GM21786 (cell line): ENCODE measurements at regions not wholly inside any gene's neighbourhood (a gene's known extent, or its start where the extent isn't known, plus 50 kb on each side); places are given as distances from the start of the nearest gene placed in this dataset.
"Not testable (repeated sequence)": the region's sequence is repeated elsewhere in the genome, so short reads cannot be mapped to it uniquely, and the experiment has no call there.

ENCODE experiments used
- ATAC-seq: cut with Tn5 transposase; IDR thresholded peaks from one replicate; pipeline ENCODE4 v1.9.1; 2021; ENCODE audit not compliant: unreplicated experiment

DNA sequence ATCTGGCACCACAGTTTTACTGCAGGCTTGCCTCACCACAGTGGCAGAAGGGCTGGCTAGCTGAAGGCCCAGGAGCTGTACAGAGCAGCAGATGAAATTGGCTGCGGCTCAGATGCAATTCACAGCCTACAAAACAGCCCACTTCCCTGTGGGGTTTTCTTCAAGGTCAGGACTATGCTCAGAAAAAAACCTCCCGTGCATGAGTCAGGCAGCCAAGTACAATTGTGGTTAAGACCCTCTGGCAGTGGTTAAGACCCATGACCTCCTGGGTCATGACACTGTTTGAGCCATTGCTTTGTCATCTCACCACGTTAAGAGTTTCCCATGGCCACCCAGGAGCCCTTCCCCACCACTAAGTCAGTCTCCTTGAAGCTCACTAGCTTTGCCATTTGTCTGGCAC is 276.3 kb downstream of the HNRNPD start:
- no peak for ATAC-seq

DNA sequence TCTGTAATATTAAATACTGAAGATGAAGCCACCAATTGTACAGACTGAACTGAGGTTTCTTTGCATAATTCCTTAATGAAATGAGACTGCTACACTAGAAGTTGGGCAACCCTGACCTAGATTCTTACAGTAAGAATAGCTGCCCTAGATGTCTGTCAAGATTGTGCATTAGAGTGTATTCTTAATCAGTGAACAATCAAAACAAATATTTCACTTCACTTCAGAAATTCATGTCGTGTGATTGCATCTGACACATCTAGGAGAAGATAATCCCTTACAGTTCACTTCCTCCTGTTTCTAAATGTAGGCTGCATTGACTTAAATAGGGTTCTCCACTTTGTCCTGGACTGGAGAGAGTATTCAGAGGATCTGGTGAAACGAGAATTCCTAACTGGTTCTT is 283.1 kb downstream of the HNRNPD start:
- no peak for ATAC-seq

DNA sequence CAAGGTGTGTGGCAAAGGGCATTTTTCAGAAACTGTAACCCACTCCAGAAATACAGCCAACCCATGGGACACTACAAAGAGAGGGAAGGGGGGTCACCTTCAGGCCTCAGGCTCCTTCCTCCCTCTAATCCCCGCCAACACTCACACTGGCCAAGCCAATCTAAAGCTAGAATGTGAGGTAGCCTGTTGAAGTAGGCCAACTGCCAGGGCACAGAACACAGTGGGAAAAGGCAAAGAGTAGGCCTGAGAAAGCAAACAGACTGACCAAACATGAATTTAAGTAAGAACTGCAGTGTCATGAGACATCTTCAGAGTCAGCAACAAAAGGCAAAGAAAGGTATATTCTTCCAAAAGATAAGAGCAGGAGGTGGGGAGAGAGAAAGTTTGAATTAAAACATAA is 289.0 kb downstream of the HNRNPD start:
- no peak for ATAC-seq

DNA sequence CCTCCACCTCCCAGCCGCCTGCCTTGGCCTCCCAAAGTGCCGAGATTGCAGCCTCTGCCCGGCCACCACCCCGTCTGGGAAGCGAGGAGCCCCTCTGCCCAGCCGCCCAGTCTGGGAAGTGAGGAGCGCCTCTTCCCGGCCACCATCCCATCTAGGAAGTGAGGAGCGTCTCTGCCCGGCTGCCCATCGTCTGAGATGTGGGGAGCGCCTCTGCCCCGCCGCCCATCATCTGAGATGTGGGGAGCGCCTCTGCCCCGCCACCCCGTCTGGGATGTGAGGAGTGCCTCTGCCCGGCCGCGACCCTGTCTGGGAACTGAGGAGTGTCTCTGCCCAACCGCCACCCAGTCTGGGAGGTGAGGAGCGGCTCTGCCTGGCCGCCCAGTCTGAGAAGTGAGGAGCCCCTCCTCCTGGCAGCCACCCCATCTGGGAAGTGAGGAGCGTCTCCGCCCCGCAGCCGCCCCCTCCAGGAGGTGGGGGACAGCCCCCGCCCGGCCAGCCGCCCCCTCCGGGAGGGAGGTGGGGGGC is 296.3 kb downstream of the HNRNPD start:
- not testable (repeated sequence) for ATAC-seq

DNA sequence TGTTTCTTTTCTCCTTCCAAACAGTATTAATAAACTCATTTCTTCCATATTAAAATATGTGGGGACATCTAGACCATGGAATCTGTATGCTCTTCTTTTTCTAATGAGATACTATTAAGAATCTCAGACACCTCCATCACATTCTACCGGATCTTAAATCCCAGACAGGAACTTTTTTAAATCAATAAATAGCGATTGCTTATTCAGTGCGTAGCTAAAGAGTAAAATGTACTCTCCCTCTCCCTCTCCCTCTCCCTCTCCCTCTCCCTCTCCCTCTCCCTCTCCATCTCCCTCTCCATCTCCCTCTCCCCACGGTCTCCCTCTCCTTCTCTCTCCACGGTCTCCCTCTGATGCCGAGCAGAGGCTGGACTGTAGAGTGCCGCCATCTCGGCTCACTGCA is 297.0 kb downstream of the HNRNPD start:
- no peak for ATAC-seq

DNA sequence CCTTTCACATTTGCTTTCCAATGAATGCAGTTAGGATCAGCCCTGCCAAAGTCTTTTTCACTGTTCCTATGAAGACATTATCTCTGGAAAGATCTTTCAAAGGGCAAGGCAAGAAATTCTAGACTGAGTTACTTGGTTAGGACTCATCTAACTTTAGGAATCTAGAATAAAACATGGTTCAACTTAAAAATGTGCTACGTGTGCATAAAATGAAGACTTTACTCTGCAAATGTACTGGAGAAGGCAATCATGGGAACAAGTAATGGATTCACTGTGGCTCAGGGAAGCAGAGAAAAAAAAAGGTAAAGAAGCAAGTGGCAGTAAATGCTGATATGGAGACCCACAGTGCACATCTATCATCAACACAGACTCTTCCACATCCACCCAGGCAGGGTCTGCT is 297.4 kb downstream of the HNRNPD start:
- ATAC-seq, result no peak

DNA sequence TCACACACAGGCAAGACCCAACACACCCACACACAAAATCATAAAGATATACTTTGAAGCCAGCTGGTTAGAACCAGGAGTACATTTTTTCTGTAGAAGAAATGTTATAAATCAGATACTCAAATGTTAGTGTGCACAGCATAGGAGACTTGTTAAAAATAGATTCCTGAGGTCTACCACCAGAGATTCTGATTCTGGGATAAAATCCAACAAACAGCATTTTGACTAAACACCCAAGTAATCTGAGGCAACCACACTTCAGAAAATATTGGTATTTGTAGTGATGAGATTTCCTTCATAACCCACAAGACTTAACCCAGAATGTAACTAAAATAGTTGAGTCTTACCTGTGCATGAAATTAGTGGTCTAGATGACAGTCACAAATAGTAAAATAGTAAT is 301.8 kb downstream of the HNRNPD start:
- no peak for ATAC-seq

DNA sequence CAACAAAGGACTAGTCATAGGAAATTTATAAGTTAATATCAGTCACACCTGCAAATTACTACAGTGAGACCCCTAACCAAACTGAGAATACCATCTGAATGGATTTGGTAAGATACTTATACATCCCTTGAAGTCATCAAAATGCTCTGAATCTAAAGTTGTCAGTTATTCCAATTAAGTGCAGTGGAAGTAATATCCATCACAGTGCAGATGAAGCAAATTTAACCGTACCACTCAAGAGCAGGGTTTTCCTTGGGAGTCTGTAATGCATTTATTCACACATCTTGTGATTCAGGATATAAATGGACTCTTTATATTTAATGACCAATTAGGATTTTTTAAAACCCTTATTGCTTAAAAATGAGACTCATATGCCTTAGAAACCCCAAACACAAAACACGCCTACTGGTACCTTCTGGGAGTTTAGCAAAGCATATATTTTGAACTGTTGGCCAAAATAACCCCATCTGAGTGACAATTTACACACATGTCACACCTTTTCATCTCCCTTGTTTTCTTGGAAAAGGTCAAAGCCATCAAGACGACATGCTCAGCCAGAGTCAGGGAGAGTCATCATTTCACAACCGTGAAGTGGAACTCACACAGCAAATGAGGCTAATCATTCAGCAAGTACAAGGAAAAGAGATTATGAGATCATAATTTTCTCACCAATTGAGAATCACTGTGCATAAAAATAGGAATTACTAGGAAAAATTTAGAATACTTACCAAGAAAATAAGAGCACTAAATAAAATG is 303.7 kb downstream of the HNRNPD start:
- no peak for ATAC-seq

DNA sequence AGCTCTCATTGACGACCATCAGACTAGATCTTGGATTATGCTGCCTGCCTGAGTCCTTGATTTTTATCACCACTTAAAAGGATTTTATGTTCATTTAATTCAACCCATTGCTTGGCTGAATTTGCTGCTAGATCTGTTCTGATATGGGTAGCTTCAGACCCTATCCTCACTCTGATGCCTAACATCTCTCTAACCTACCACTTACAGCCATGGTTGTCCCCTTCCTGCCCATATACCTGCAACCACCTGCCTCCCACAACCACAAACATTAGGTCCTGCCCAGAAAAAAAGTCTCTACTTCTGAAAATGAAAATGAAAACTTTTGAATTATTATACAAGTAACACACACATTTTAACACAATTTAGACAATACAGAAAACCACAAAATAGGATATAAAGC is 310.8 kb downstream of the HNRNPD start:
- ATAC-seq, result no peak

DNA sequence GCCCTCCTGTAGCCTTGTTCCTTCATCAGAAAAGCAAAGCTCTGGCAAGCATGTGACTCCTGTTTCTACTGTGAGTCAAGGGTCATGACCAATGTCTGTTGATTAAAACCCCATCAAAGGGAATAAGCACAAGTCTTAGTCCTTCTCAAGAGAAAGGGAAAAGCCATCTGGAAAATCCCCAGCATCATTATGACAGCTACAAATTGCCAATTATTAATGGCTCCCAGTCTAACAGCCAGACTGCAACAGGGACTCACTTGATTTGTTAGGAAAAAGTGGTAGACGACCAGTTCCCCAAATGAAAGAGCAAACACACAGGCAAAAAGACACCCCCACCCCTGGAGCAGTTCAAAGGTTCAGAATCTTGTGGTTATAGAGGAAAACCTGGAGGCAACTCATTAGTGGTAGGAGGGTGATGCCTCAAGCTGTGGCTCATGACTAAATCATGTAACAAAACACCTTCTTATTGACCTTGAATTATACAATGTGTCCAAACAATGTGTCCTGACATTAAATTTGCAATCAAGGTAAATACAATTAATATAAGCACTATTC is 315.7 kb downstream of the HNRNPD start:
- no peak for ATAC-seq

DNA sequence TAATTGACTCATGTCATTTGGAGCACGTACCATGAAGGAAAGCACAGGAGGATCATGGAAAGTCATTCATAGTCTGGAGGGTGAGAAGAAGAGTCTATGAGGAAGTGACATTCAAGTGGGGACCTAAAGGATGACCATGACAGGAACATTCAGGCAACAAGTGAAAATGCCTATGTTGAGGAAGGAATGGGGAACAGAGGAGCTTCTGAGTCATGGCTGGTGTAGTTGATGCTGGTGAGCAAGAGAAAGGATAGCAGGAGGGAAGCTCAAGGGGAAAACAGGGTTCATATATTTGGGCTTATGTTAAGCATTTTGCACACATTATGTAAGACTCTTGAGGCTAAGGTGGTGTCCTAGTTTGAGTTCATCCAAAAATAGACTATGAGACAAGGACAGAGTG is 318.6 kb downstream of the HNRNPD start:
- ATAC-seq, result no peak

DNA sequence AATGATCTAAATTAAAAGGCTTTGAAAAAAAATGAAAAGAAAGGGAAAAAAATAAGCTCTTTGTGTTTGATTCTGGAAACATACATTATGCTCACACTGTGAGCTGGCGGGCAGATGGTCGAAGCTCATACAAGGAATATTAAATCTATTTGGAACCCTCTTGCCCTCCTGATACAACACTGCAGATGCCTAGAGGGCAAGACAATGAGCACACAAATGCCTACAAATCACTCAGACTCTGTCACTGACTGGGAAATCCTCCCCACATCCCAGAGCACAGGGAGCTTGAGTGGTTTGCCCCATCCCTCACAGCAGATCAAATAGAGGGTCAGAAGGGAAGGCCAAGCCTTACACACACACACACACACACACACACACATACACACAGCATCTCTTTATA is 320.4 kb downstream of the HNRNPD start:
- no peak for ATAC-seq

DNA sequence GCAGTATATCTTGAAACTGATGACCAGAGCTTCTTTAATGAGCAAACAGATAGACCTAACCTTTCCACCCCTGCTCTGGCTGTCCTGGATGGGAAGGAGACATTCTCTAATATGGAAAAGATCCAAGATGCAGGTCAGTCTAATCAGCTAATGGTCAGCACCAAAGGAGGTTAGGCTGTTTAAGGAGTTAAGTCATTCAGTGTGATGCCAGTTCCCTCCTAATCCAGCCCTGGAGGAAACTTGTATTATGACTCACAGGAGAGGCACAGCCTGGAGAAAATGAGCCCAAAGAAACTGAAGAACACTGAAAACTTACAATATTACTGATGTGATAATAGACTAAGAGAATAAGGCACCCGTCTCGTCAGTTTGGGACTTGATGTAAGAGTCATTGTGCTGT is 323.0 kb downstream of the HNRNPD start:
- no peak for ATAC-seq

DNA sequence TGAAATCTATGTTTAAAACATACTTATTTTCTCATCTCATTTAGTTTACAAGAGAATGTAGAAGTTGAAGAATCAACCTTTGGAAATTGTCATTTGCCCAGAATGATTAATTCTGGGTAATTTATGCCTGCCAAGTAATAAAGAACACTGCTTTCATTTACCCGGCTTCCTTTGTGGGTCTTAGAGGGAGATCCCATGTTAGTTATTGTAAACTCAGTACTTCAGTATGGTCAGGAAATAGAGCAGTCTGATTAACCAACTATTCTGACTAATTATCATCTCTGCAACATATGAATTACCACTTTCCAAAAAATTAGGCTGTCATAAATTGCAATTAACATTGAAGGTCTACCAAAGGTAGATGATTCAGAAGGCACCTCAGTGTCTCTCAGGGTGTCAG is 324.5 kb downstream of the HNRNPD start:
- ATAC-seq, result no peak

DNA sequence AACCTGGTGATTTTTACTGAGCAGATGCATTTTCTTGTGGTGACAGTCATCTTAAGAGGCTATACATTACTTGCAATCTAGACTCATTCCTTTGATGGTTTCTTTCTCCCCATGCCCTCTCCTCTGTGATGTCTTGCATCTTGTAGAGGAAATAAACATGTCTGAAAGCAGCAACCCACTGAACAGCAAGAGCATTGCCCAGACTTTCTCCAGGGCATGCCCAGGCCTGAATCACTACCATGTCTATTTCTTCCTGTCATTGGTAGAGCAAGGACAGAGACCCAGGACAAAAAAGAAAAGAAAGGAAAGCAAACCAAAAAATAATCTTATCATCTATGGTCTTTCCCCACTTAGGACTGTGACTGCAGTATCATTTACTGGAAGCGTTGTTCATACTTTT is 326.1 kb downstream of the HNRNPD start:
- no peak for ATAC-seq

DNA sequence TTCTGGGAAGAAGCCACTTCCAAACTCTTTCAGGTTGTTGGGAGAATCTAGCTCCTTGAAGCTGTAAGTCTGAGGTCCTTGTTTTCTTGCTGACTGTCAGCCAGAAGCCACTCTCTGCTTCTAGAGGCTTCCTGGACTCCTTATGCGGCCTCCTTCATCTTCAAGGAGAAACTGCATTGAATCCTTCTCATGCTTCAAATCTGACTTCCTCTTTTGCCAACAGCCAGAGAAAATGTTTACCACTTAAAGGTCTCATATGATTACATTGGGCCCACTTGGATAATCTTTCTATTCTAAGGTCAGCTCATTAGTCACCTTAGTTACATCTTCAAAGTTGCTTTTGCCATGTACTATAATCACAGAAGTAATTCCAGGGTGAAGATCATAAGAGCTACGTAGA is 327.0 kb downstream of the HNRNPD start:
- no peak for ATAC-seq

DNA sequence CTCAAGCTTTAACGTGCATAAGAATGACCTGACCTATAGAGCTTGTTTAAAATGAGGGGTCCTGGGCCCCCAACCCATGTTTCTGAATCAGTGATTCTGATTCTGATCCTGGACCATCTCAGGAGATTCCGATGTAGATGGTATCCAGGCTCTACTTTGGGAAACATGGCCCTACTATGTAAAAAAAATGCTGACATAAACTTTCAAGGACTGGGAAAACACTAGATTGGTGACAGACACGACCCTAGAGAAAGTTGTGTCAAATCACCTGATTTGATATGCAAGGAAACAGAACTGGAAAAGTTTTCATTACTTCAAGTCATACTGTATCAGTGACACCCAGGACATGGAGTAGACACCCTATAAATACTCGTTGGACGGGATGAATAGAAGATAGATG is 328.5 kb downstream of the HNRNPD start:
- ATAC-seq, result no peak

DNA sequence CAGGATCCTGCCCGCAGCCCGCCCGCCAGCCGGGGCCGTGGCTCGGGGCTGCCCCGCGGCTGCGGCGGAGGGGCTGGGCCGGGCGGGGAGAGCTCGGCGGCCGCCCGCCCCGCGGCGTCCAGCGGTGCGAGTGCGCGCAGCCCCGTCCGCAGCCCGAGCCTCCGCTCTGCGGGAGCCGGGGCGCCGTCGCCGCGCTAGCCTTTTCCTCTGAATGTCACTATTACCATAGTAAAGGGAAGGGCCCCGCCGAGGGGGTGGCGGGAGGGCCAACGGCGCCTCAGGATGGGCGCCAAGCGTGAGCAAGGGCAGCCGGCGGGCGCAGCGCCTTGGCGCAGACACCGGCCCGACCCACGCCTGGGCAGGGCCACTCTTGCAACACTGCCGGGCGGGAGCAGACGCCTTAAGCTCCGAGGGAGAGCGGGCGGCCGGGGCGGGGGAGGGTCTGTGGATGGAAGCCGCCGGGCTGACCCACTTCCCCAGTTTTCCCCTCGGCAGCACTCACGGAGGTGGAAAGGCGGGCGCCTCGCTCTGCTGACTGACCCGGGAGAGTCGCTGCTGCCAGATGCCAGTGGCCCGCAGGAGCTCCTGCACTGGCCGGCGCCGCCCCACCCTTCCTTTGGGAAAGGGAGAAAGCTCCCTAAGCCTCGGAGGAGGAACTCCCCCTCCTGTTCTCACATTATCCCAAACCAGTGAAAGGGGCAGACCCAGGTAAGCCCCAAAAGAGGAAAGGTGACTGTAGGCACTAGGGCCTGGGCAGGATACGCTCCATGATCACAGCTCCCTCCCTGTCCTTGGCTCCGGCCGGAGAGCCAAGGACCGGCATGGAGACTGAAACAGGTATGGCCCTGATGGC is 329.4 kb downstream of the HNRNPD start:
- no peak for ATAC-seq

DNA sequence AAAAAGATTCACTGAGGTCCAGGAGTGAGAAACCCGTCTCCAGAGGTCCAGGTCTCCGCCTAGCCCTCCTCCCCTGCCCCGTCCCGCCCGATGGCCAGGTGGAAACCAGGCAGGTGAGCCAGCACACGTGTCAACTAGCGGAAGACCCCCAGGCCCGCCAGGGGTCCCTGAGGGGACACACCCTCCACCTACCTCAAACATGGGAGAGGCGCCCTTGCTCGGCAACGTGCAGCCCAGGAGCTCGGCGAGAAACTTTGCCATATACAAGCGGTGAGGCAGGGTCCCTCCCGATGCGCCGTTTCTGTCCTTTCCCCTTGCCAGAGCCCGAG is 330.0 kb downstream of the HNRNPD start:
- no peak for ATAC-seq

DNA sequence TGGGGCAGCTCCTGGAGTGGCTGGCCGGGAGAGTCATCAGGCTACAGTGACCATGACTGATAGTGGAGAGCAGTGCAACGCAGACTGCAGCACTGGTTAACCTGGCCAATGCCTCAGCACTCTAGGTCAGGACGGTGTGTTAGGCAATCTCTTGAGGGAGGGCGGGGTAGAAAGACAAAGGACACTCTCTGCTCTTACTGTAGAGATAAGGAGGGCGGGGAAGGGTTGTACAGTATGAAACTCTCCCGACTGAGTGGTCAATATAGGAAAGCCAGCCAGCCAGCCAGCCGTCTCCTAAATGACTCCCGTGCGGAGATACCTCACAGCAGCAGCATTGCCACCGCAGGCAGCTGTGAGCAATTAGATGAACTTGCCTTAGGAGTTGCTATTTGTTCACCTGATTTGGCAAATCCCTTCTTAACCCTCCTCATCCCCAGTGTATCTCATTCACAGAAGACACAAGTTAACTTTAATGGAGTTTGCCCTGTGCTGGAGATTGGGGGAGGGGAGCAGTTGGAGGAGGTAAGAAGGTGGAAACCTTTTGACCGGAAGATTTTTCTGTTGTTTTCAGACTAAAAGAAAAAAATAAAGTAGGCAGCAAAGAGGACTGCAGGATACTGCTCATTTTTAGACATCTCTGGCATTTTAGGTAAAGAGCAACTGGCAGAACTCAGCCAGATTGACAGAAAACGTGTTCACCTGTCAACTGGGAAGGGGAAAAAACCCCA is 330.5 kb downstream of the HNRNPD start:
- ATAC-seq, result no peak

DNA sequence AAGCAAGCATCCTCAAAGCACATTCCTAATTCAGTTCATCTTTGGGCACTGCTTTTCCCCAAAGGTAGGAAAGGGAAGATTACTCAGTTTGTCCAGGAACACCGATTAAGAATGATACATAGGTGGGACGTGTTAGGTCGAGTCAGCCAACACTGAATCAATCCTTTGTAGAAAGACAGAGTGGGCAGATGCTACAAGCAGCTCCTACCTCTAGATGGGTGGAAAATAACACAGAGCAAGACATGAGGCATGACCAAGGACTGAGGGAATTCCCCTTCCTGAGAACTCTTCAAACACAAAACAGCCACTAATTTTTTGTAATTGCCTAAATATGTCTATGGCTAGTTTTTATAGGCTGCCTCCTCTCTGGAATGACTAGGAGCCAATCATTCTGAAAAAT is 331.7 kb downstream of the HNRNPD start:
- no peak for ATAC-seq
